ENCODE measurements at regions not wholly inside any gene's neighbourhood (a gene's known extent, or its start where the extent isn't known, plus 50 kb on each side); places are given as distances from the start of the nearest gene placed in this dataset.

GRCh38 chr13:60303166-60303565 lies 93.9 kb upstream of the TDRD3 start:
- TF ChIP-seq CTCF (IDR thresholded peaks at IDR 0.05) (no peak), POLR2A (IDR thresholded peaks at IDR 0.05) (no peak)
